GM06990 (cell line): ENCODE measurements at regions not wholly inside any gene's neighbourhood (a gene's known extent, or its start where the extent isn't known, plus 50 kb on each side); places are given as distances from the start of the nearest gene placed in this dataset.

Experiments
- DNase-seq: peaks from one replicate; pipeline ENCODE4 v3.0.0-alpha.2; 2011; ENCODE audit not compliant: insufficient read length; ENCODE audit errors: extremely low read depth
- H3K27me3 ChIP-seq: replicated peaks from 2 replicates; pipeline ENCODE4 v1.6.0; 2011; ENCODE audit warnings: low read length; ENCODE audit not compliant: control insufficient read depth, insufficient read depth
- H3K36me3 ChIP-seq: 2 replicates; pipeline ENCODE4 v1.5.1; 2011; ENCODE audit warnings: low read length; ENCODE audit not compliant: control insufficient read depth, insufficient read depth
- H3K4me3 ChIP-seq: replicated peaks from 2 replicates; pipeline ENCODE4 v1.5.1; 2011; ENCODE audit warnings: low read depth, mild to moderate bottlenecking, control low read depth, low read length
- TF ChIP-seq, protein P1 (sequence below): IDR thresholded peaks from 2 replicates; pipeline ENCODE4 v1.5.1; 2011; ENCODE audit warnings: low read length, control low read depth, mild to moderate bottlenecking, inconsistent platforms; ENCODE audit not compliant: insufficient read depth, poor library complexity, severe bottlenecking

DNA sequence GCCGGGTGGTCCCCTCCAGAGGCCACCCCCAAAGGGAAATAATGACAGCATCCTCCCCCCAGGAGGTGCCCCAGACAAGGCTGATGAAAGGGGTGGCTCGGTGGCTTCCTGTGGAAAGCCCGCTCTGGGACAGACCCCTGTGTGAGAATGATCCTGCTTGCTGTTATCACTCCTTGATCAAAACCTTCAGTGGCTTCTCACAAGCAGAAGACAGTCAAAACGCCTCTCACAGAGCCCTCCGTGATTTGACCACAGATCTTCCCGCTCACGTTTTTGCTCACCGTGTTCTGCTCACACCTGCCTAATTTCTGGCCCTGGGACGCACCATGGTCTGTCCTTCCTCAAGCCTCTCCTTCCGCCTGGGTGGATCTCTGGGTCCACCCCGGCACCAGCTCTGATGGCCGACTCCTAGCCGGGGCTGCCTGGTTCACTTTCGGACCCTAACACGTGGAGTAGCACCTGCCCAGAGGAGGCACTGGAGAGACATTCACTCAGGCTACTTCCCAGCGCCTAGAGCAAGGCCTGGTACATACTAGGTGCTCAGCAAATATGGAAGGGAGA, 210.4 kb downstream of the ANKRD60 start:
- no peak for DNase-seq
- Histone ChIP-seq H3K4me3 (no peak overlapping the region), H3K27me3 (no peaks in the 10 kb centered on the region; the same call in 1 of the 2 replicates), H3K36me3 (no peaks in the 10 kb centered on the region)
- TF ChIP-seq, protein P1, sequence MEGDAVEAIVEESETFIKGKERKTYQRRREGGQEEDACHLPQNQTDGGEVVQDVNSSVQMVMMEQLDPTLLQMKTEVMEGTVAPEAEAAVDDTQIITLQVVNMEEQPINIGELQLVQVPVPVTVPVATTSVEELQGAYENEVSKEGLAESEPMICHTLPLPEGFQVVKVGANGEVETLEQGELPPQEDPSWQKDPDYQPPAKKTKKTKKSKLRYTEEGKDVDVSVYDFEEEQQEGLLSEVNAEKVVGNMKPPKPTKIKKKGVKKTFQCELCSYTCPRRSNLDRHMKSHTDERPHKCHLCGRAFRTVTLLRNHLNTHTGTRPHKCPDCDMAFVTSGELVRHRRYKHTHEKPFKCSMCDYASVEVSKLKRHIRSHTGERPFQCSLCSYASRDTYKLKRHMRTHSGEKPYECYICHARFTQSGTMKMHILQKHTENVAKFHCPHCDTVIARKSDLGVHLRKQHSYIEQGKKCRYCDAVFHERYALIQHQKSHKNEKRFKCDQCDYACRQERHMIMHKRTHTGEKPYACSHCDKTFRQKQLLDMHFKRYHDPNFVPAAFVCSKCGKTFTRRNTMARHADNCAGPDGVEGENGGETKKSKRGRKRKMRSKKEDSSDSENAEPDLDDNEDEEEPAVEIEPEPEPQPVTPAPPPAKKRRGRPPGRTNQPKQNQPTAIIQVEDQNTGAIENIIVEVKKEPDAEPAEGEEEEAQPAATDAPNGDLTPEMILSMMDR = no peak

DNA sequence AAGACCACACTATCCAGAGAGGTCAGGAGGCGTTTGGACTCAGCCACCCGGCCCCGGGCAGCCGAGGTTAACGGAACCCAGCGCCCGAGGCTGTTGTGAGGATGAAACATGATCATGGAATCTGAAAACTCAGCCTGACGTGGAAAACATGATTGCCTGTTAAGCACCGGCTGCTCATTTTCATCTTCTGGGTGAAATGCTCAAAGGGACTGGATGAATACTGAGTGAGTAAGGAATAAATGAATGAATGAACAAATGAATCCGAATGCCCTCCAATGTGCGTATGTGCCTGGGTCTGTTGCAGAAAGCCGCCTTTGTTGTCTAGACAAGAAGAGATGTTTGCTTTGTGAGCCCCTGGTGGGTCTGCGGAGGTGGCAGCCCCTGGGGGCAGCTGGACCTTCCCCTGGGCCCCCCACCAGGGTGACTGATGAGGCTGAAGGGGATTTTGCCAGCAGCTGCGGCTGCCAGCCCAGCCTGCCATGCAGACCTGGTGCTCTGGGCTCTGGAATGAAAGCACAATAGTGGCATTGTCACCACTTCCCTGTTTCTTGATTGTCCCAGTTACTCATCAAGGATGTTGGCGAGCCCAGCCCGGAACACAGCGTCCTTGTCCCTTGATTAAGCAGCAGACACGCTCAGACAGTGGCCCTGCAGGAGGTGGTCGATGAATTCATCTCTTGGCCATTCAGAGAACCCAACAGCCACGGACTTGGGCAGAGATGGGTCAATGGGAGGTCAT, 211.1 kb downstream of the ANKRD60 start:
- H3K27me3 ChIP-seq = no peaks in the 10 kb centered on the region; the same call in 1 of the 2 replicates
- no peak overlapping the region for H3K4me3 ChIP-seq
- TF ChIP-seq, protein P1 = no peak
- no peaks in the 10 kb centered on the region for H3K36me3 ChIP-seq
- DNase-seq = no peak

DNA sequence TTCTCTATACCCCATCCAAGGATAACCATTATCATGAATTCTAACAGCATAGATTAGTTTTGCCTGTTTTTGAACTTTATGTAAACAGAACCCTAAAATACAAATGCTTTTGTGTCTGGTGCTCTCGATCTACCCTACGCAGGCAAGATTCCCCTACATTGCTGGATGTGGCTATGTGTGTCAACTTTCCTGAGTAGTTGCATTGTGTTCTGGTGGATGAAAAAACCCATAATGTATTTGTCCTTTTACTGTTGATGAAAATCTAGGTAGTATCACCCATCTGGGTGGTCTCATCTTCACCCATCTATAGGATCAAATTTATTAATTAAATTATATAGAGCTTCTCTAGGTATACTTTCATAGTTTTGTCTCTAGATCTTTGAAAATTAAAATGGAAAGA, 211.7 kb downstream of the ANKRD60 start:
- Histone ChIP-seq H3K36me3 (no peaks in the 10 kb centered on the region), H3K4me3 (no peak overlapping the region), H3K27me3 (no peaks in the 10 kb centered on the region; the same call in 1 of the 2 replicates)
- TF ChIP-seq, protein P1 = no peak
- DNase-seq = no peak

DNA sequence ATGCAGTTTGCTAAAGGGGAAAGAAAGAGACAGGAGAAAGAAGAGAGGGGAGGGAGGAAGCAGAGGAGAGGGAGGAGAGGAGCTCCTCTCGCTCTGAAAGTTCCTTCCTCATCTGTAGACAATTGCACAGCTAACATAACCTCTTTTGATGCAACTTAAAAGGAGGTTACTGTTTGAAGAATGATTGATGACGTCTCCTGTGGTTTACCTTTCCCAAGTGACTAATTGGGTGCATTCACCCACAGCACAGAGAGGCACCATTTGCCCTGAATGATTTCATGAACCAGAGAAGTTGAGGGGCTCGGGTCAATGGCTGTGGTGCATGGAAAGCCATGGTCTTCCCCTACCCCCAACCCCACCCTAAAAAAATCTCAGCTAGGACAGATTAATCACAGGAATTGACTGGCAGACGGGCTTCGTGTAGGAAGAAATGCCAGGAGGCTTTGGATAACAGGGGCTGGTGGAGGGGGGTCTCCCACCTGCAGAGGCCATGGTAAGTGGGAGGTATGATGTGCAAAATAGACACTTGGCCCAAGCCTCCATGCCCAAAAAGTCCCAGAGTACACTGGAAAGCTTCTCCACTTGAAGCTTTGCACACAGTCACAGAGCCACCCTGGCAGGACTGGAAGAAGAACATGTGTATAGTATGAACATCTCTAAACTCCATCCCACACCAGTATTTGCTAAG, 213.7 kb downstream of the ANKRD60 start:
- DNase-seq = no peak
- no peaks in the 10 kb centered on the region for H3K36me3 ChIP-seq
- no peak overlapping the region for H3K4me3 ChIP-seq
- peaks cover 2% of the 10 kb centered on the region; the same call in 1 of the 2 replicates for H3K27me3 ChIP-seq
- TF ChIP-seq, protein P1 = no peak

DNA sequence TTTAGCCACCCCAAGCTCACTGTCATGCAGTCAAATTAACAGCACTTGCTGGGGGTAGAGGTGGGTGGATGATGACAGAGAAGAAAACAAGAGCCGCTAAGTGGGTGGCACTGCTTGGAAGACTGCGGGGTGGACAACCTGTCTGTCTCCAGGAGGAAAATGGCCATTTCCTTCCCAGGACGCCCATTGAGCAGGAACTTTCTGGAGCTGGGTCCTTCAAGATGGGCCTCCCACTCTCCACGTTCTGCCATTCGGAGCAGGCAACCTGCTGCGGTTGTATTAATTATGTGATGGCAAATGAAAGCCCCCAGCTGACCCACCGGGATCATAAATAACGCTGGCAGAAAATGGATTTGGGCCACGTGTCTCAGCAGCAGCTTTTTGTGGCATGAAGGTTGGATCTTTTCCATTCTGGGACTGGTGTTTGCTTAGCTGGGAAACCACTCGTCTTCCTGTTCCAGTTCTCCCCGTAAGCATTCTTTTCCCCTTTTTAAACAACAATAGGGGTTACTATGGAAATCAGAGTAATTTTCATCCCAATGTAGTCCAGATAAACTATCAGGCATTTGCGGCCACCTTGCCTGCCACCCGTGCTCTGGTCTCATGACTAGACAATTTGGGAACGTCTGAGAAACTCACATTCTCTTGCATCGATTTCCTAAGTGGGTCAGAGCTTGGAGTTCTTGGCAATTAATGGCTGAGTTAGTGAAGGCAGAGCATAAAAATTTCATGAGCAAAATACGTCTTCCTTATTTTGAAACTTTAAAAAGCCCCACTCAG, 215.5 kb downstream of the ANKRD60 start:
- no peak overlapping the region for H3K4me3 ChIP-seq
- H3K36me3 ChIP-seq = no peaks in the 10 kb centered on the region
- TF ChIP-seq, protein P1 = no peak
- H3K27me3 ChIP-seq = 0 out of 2 replicates have a peak, but pooled peaks cover 2% of the 10 kb centered on the region
- DNase-seq = no peak
